HEK293 (cell line): ENCODE measurements at regions not wholly inside any gene's neighbourhood (a gene's known extent, or its start where the extent isn't known, plus 50 kb on each side); places are given as distances from the start of the nearest gene placed in this dataset.

Experiments
- CTCF ChIA-PET: fragments of 350-600 bp; formaldehyde crosslinking; extraction: SDS; loops from one replicate; lab custom pipeline; 2021; ENCODE audit warnings: antibody characterized with exemption; lab: Yijun Ruan, JAX
- POLR2A ChIA-PET: fragments of 300-600 bp; formaldehyde crosslinking; extraction: SDS; loops from one replicate; lab custom pipeline; 2020; ENCODE audit warnings: antibody characterized with exemption, inconsistent platforms; lab: Yijun Ruan, JAX
- H3K27ac ChIP-seq: fragments of 200-500 bp; sonication (Bioruptor generic); 2 replicates; pipeline ENCODE4 v1.5.1; 2014; ENCODE audit warnings: low read depth, low read length, control low read depth, inconsistent platforms; ENCODE audit errors: extremely low read depth
- H3K36me3 ChIP-seq, 2 experiments: fragments of 200-500 bp in 1 of 2; sonication (Bioruptor generic) in 1 of 2; 1 replicate in 1 of 2; 2 replicates in 1 of 2; pipeline ENCODE4 v1.5.1; 2014 to 2017; ENCODE audit warnings: inconsistent platforms in 2 of 2, low read length in 2 of 2; ENCODE audit not compliant: control insufficient read depth in 2 of 2, insufficient read depth in 1 of 2
- H3K4me1 ChIP-seq: fragments of 200-500 bp; sonication (Bioruptor generic); 2 replicates; pipeline ENCODE4 v1.5.1; 2014; ENCODE audit warnings: mild to moderate bottlenecking, low read length, inconsistent platforms; ENCODE audit not compliant: control insufficient read depth, insufficient read depth
- H3K4me3 ChIP-seq: 2 replicates; pipeline ENCODE4 v1.5.1; 2011; ENCODE audit warnings: low read depth, mild to moderate bottlenecking, control low read depth, low read length, moderate library complexity
- H3K9me3 ChIP-seq: fragments of 200-500 bp; sonication (Bioruptor generic); 2 replicates; pipeline ENCODE4 v1.5.1; 2014; ENCODE audit warnings: low read depth, low read length, inconsistent platforms; ENCODE audit not compliant: control insufficient read depth, insufficient read depth
- FEZF1 ChIP-seq: fragments of 450-650 bp; formaldehyde crosslinking; IDR thresholded peaks from 2 replicates; pipeline ENCODE4 v1.5.1; 2016; ENCODE audit warnings: missing biosample characterization, missing genetic modification characterization
- KLF8 ChIP-seq: fragments of 450-650 bp; formaldehyde crosslinking; IDR thresholded peaks from 2 replicates; pipeline ENCODE4 v1.5.1; 2016; ENCODE audit warnings: missing biosample characterization, missing genetic modification characterization
- OSR2 ChIP-seq: fragments of 450-650 bp; formaldehyde crosslinking; IDR thresholded peaks from 2 replicates; pipeline ENCODE4 v1.5.1; 2016; ENCODE audit warnings: missing biosample characterization, missing genetic modification characterization
- PRDM1 ChIP-seq: fragments of 450-650 bp; formaldehyde crosslinking; IDR thresholded peaks from 2 replicates; pipeline ENCODE4; 2016; ENCODE audit warnings: missing biosample characterization, missing genetic modification characterization
- SP2 ChIP-seq: fragments of 450-650 bp; formaldehyde crosslinking; IDR thresholded peaks from 2 replicates; pipeline ENCODE4 v1.5.1; 2016; ENCODE audit warnings: missing biosample characterization, missing genetic modification characterization
- TCF7L2 ChIP-seq: IDR thresholded peaks from 2 replicates; pipeline ENCODE4 v1.6.1; 2011; ENCODE audit warnings: low read depth, mild to moderate bottlenecking, inconsistent platforms, low read length, moderate library complexity, borderline replicate concordance
- TSHZ1 ChIP-seq: fragments of 450-650 bp; formaldehyde crosslinking; IDR thresholded peaks from 2 replicates; pipeline ENCODE4 v1.5.1; 2016; ENCODE audit warnings: missing biosample characterization, missing genetic modification characterization, borderline replicate concordance
- ZBTB21 ChIP-seq: fragments of 450-650 bp; formaldehyde crosslinking; IDR thresholded peaks from 2 replicates; pipeline ENCODE4 v1.5.1; 2017; ENCODE audit warnings: missing biosample characterization, missing genetic modification characterization
- ZFHX2 ChIP-seq: fragments of 450-650 bp; formaldehyde crosslinking; conservative IDR thresholded peaks from 2 replicates; pipeline ENCODE4 v1.5.1; 2016; ENCODE audit warnings: missing biosample characterization, missing genetic modification characterization
- ZFP37 ChIP-seq: fragments of 450-650 bp; formaldehyde crosslinking; IDR thresholded peaks from 2 replicates; pipeline ENCODE4 v1.5.1; 2016; ENCODE audit warnings: missing biosample characterization, missing genetic modification characterization
- ZFP69B ChIP-seq: fragments of 450-650 bp; formaldehyde crosslinking; IDR thresholded peaks from 2 replicates; pipeline ENCODE4 v1.5.1; 2016; ENCODE audit warnings: missing biosample characterization, missing genetic modification characterization
- ZNF174 ChIP-seq: fragments of 450-650 bp; formaldehyde crosslinking; IDR thresholded peaks from 2 replicates; pipeline ENCODE4 v1.5.0; 2017; ENCODE audit warnings: missing biosample characterization, mild to moderate bottlenecking, missing genetic modification characterization
- ZNF211 ChIP-seq: fragments of 450-650 bp; formaldehyde crosslinking; IDR thresholded peaks from 2 replicates; pipeline ENCODE4 v1.5.1; 2016; ENCODE audit warnings: low read depth, missing biosample characterization, missing genetic modification characterization
- ZNF24 ChIP-seq: fragments of 450-650 bp; formaldehyde crosslinking; IDR thresholded peaks from 2 replicates; pipeline ENCODE4 v1.5.1; 2016; ENCODE audit warnings: missing biosample characterization, missing genetic modification characterization
- ZNF335 ChIP-seq: fragments of 450-650 bp; formaldehyde crosslinking; conservative IDR thresholded peaks from 2 replicates; pipeline ENCODE4 v1.5.1; 2016; ENCODE audit warnings: missing biosample characterization, missing genetic modification characterization
- ZNF416 ChIP-seq: fragments of 450-650 bp; formaldehyde crosslinking; IDR thresholded peaks from 2 replicates; pipeline ENCODE4 v1.5.1; 2016; ENCODE audit warnings: missing biosample characterization, missing genetic modification characterization
- ZNF426 ChIP-seq: fragments of 450-650 bp; formaldehyde crosslinking; IDR thresholded peaks from 2 replicates; pipeline ENCODE4 v1.5.1; 2017; ENCODE audit warnings: missing biosample characterization, missing genetic modification characterization, mild to moderate bottlenecking, inconsistent platforms, moderate library complexity
- ZNF560 ChIP-seq: fragments of 450-650 bp; formaldehyde crosslinking; IDR thresholded peaks from 2 replicates; pipeline ENCODE4 v1.5.1; 2017; ENCODE audit warnings: missing biosample characterization, missing genetic modification characterization, borderline replicate concordance
- ZNF610 ChIP-seq: fragments of 450-650 bp; formaldehyde crosslinking; IDR thresholded peaks from 2 replicates; pipeline ENCODE4 v1.5.1; 2016; ENCODE audit warnings: missing biosample characterization, missing genetic modification characterization, borderline replicate concordance
- ZNF624 ChIP-seq: fragments of 450-650 bp; formaldehyde crosslinking; IDR thresholded peaks from 2 replicates; pipeline ENCODE4 v1.5.1; 2017; ENCODE audit warnings: missing biosample characterization, missing genetic modification characterization
- ZNF707 ChIP-seq: fragments of 450-650 bp; formaldehyde crosslinking; IDR thresholded peaks from 2 replicates; pipeline ENCODE4 v1.5.1; 2016; ENCODE audit warnings: missing biosample characterization, missing genetic modification characterization
- ZSCAN16 ChIP-seq: fragments of 450-650 bp; formaldehyde crosslinking; IDR thresholded peaks from 2 replicates; pipeline ENCODE4 v1.5.1; 2016; ENCODE audit warnings: missing biosample characterization, missing genetic modification characterization
- ZSCAN18 ChIP-seq: fragments of 450-650 bp; formaldehyde crosslinking; IDR thresholded peaks from 2 replicates; pipeline ENCODE4 v1.5.1; 2016; ENCODE audit warnings: missing biosample characterization, missing genetic modification characterization
- ZSCAN23 ChIP-seq: fragments of 450-650 bp; formaldehyde crosslinking; IDR thresholded peaks from 2 replicates; pipeline ENCODE4 v1.5.1; 2016; ENCODE audit warnings: missing biosample characterization, missing genetic modification characterization
- ZXDB ChIP-seq: fragments of 450-650 bp; formaldehyde crosslinking; IDR thresholded peaks from 2 replicates; pipeline ENCODE4 v1.5.1; 2016; ENCODE audit warnings: missing biosample characterization, missing genetic modification characterization

- TF ChIP-seq ZNF707 (tag by site-specific recombination) = no peak
- TF ChIP-seq, all 188 proteins: peak for 0
Observed at GRCh38 chr6:91961671-91962070, 1374.8 kb upstream of the MAP3K7 start (continued).

- ChIA-PET CTCF (no interaction called here), POLR2A (no interaction called here)
Observed at GRCh38 chr6:91961236-91961635, 1374.4 kb upstream of the MAP3K7 start.

GRCh38 chr6:91941838-91942237 lies 1355.0 kb upstream of the MAP3K7 start:
- Histone ChIP-seq H3K4me3 (no peak overlapping the region), H3K4me1 (no peaks in the 10 kb centered on the region), H3K27ac (no peak overlapping the region), H3K9me3 (no peaks in the 10 kb centered on the region), H3K36me3 (no peaks in the 10 kb centered on the region)
- CTCF ChIA-PET = no interaction called here
- POLR2A ChIA-PET = no interaction called here
- TF ChIP-seq ZNF560 (tag by site-specific recombination) (no peak), ZFHX2 (tag by site-specific recombination) (no peak), ZNF174 (tag by site-specific recombination) (no peak), ZSCAN23 (tag by site-specific recombination) (no peak), OSR2 (tag by site-specific recombination) (no peak), ZNF426 (tag by site-specific recombination) (no peak), ZSCAN18 (tag by site-specific recombination) (no peak), ZNF416 (no peak)
- TF ChIP-seq, all 188 proteins: peak for 0

More at GRCh38 chr6:91961236-91961635, 1374.4 kb upstream of the MAP3K7 start:
- H3K4me1 ChIP-seq = no peaks in the 10 kb centered on the region
- H3K27ac ChIP-seq = no peak overlapping the region
- no peak for TF ChIP-seq KLF8 (tag by site-specific recombination)
- TF ChIP-seq PRDM1 (tag by site-specific recombination) = no peak
- no peak for TF ChIP-seq ZNF24
- TF ChIP-seq ZFP37 (tag by site-specific recombination) = no peak
- TF ChIP-seq FEZF1 (tag by site-specific recombination) = no peak
- no peak for TF ChIP-seq ZNF335 (tag by site-specific recombination)
- no peak for TF ChIP-seq ZSCAN16
- TF ChIP-seq ZNF610 (tag by site-specific recombination) = no peak
- no peak for TF ChIP-seq ZFP69B (tag by site-specific recombination)
- no peak for TF ChIP-seq SP2 (tag by site-specific recombination)
- no peak for TF ChIP-seq ZXDB
- no peak for TF ChIP-seq ZBTB21 (tag by site-specific recombination)
- no peak for TF ChIP-seq ZNF624 (tag by site-specific recombination)
- no peak for TF ChIP-seq TCF7L2
- TF ChIP-seq ZSCAN23 (tag by site-specific recombination) = no peak
- no peak for TF ChIP-seq TSHZ1 (tag by site-specific recombination)
- no peak for TF ChIP-seq ZNF211 (tag by site-specific recombination)
- H3K36me3 ChIP-seq = no peaks in the 10 kb centered on the region
- H3K4me3 ChIP-seq = no peak overlapping the region
- H3K9me3 ChIP-seq = no peaks in the 10 kb centered on the region
